Ishikawa (cell line): ENCODE measurements at regions not wholly inside any gene's neighbourhood (a gene's known extent, or its start where the extent isn't known, plus 50 kb on each side); places are given as distances from the start of the nearest gene placed in this dataset.

Experiments
- CEBPB ChIP-seq: IDR thresholded peaks from 2 replicates; pipeline ENCODE4 v1.6.1; 2012
- CREB1 ChIP-seq: IDR thresholded peaks from 2 replicates; pipeline ENCODE4 v1.6.1; 2012; ENCODE audit warnings: low read depth
- EGR1 ChIP-seq: IDR thresholded peaks from 2 replicates; pipeline ENCODE4 v1.6.1; 2012
- EP300 ChIP-seq: IDR thresholded peaks from 2 replicates; pipeline ENCODE4 v1.6.1; 2012; ENCODE audit warnings: borderline replicate concordance
- FOXM1 ChIP-seq: IDR thresholded peaks from 2 replicates; pipeline ENCODE4 v1.6.1; 2012; ENCODE audit warnings: low read depth, borderline replicate concordance
- MAX ChIP-seq: IDR thresholded peaks from 2 replicates; pipeline ENCODE4 v1.6.1; 2012
- NFIC ChIP-seq: IDR thresholded peaks from 2 replicates; pipeline ENCODE4 v1.6.1; 2012
- RAD21 ChIP-seq: IDR thresholded peaks from 2 replicates; pipeline ENCODE4 v1.6.1; 2012; ENCODE audit warnings: low read depth
- REST ChIP-seq: IDR thresholded peaks from 2 replicates; pipeline ENCODE4 v1.6.1; 2012; ENCODE audit warnings: low read depth, mild to moderate bottlenecking
- TAF1 ChIP-seq: IDR thresholded peaks from 2 replicates; pipeline ENCODE4 v1.6.1; 2012; ENCODE audit warnings: low read depth, mild to moderate bottlenecking
- TCF12 ChIP-seq: IDR thresholded peaks from 2 replicates; pipeline ENCODE4 v1.6.1; 2012; ENCODE audit warnings: low read depth
- TEAD4 ChIP-seq: IDR thresholded peaks from 2 replicates; pipeline ENCODE4 v1.6.1; 2012
- USF1 ChIP-seq: IDR thresholded peaks from 2 replicates; pipeline ENCODE4 v1.6.1; 2012
- YY1 ChIP-seq: IDR thresholded peaks from 2 replicates; pipeline ENCODE4 v1.6.1; 2012; ENCODE audit warnings: low read depth
- ZBTB7A ChIP-seq: IDR thresholded peaks from 2 replicates; pipeline ENCODE4 v1.6.1; 2012; ENCODE audit warnings: low read depth

GRCh38 chr5:155167736-155168135 is 154.2 kb downstream of the KIF4B start:
- TF ChIP-seq ZBTB7A (no peak), EP300 (no peak), CREB1 (no peak), YY1 (no peak), TAF1 (no peak), USF1 (no peak), EGR1 (no peak)

- TF ChIP-seq TCF12: no peak
- TF ChIP-seq RAD21: no peak
- TF ChIP-seq EGR1: no peak
- no peak for TF ChIP-seq MAX
- TF ChIP-seq FOXM1: no peak
- TF ChIP-seq NFIC: no peak
Measured at GRCh38 chr5:155181542-155181941, 168.0 kb downstream of the KIF4B start.

GRCh38 chr5:155189476-155189875 is 175.9 kb downstream of the KIF4B start:
- TF ChIP-seq TEAD4 (no peak), MAX (no peak), RAD21 (no peak)

GRCh38 chr5:155189981-155190380 is 176.4 kb downstream of the KIF4B start:
- no peak for TF ChIP-seq RAD21
- TF ChIP-seq TAF1: no peak
- no peak for TF ChIP-seq EP300
- TF ChIP-seq ZBTB7A: no peak
- no peak for TF ChIP-seq TCF12
- no peak for TF ChIP-seq NFIC
- TF ChIP-seq FOXM1: no peak
- no peak for TF ChIP-seq YY1

GRCh38 chr5:155193029-155193428 is 179.5 kb downstream of the KIF4B start:
- no peak for TF ChIP-seq ZBTB7A
- no peak for TF ChIP-seq TCF12
- no peak for TF ChIP-seq TEAD4
- no peak for TF ChIP-seq CREB1

- TF ChIP-seq ZBTB7A: no peak
- no peak for TF ChIP-seq CREB1
- no peak for TF ChIP-seq EP300
- no peak for TF ChIP-seq MAX
- no peak for TF ChIP-seq FOXM1
- no peak for TF ChIP-seq EGR1
- no peak for TF ChIP-seq TCF12
- no peak for TF ChIP-seq TAF1
- TF ChIP-seq USF1: no peak
- TF ChIP-seq YY1: no peak
- TF ChIP-seq REST: no peak
- no peak for TF ChIP-seq NFIC
- TF ChIP-seq TEAD4: no peak
- TF ChIP-seq CEBPB: no peak
- no peak for TF ChIP-seq RAD21
Measured at GRCh38 chr5:155193483-155194107, 180.0 kb downstream of the KIF4B start.

GRCh38 chr5:155200608-155201007 is 187.1 kb downstream of the KIF4B start:
- TF ChIP-seq YY1 (no peak), CREB1 (no peak), TCF12 (no peak), NFIC (no peak), RAD21 (no peak), TEAD4 (no peak), FOXM1 (no peak), EP300 (no peak), ZBTB7A (no peak), MAX (no peak), EGR1 (no peak), TAF1 (no peak), USF1 (no peak), CEBPB (no peak)
